HG02885 (cell line): ENCODE measurements at regions not wholly inside any gene's neighbourhood (a gene's known extent, or its start where the extent isn't known, plus 50 kb on each side); places are given as distances from the start of the nearest gene placed in this dataset.
"Not testable (repeated sequence)": the region's sequence is repeated elsewhere in the genome, so short reads cannot be mapped to it uniquely, and the experiment has no call there.

ENCODE experiments used
- ATAC-seq: cut with Tn5 transposase; IDR thresholded peaks from one replicate; pipeline ENCODE4 v1.9.1; 2021; ENCODE audit warnings: mild to moderate bottlenecking; ENCODE audit not compliant: unreplicated experiment, poor library complexity

DNA sequence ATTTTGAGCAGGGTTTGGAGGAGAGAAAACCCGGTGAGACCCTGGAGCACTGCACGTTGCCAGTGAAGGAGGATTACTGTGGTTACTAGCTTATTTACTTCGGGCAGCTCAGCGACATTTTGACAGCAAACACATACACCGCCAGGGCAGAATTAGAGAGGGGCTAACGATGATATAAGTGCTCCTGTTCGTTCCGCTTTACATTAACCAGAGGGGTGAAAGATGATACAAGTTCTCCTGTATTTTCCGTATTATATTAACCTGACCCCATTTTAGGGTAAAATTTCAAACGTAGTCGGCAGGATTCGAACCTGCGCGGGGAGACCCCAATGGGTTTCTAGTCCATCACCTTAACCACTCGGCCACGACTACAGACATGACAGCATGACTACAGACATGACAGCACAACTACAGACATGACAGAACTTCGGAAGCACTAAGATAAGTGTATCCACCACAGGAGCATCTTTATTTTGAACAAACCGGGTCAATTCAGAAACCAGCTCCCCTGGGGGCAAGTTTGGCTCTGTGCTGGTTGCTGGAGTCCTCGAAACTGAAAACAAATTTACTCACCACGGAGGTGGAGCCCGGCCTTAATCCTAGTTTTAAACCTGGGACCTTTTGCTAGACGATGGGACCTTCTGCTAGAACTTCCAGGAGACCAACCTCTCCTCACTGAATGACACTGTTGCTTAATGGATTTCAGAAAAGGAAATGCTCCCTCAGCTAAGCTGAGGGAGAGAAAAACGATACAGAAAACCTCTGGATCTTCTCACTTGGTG is 80.4 kb upstream of the ZNF184 start:
- peak; percentile 81 for ATAC-seq

DNA sequence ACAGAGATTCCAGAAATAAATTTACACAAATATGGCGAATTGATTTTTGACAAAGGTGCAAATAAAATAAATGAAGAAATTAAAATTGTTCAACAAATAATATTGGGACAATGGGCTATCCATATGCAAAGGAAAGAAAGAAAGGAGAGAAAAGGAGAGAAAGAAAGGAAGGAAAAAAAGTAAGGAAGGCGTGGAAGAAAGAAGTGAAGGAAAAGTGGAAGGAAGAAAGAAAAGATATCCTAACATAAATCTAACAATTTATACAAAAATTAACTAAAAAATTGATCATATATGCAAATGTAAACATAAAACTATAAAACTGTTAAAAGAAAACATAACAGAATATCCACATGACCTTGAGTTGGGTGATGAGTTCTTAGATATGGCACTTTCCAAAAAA is 78.7 kb upstream of the ZNF184 start:
- no peak for ATAC-seq

DNA sequence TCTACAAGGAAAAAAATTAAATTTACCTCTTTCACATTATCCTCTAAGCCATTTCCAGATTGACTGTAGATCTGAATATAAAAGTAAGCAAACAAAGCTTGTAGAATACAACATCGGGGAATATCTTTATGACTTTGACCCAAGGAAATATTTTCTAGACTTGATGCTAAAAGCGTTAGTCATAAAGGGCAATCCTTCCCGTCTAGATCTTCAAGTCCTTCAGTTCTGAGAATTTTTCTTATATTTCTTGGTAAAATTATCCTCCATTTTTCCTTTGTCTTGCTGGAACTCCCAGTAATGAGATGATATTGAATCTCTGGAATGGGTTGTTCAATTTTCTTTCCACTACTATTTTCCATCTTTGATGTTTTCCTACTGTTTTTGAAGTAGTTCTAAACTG is 77.8 kb upstream of the ZNF184 start:
- no peak for ATAC-seq

DNA sequence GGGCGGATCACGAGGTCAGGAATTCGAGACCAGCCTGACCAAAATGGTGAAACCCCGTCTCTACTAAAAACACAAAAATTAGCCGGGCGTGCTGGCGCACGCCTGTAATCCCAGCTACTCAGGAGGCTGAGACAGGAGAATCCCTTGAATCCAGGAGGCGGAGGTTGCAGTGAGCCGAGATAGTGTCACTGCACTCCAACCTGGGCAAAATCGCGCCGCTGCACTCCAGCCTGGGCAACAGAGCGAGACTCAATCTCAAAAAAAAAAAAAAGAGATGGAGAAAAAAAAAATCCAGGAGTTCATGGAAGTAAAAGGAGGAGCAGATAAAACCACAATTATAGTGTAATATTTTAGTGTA is 76.3 kb upstream of the ZNF184 start:
- ATAC-seq = not testable (repeated sequence)

DNA sequence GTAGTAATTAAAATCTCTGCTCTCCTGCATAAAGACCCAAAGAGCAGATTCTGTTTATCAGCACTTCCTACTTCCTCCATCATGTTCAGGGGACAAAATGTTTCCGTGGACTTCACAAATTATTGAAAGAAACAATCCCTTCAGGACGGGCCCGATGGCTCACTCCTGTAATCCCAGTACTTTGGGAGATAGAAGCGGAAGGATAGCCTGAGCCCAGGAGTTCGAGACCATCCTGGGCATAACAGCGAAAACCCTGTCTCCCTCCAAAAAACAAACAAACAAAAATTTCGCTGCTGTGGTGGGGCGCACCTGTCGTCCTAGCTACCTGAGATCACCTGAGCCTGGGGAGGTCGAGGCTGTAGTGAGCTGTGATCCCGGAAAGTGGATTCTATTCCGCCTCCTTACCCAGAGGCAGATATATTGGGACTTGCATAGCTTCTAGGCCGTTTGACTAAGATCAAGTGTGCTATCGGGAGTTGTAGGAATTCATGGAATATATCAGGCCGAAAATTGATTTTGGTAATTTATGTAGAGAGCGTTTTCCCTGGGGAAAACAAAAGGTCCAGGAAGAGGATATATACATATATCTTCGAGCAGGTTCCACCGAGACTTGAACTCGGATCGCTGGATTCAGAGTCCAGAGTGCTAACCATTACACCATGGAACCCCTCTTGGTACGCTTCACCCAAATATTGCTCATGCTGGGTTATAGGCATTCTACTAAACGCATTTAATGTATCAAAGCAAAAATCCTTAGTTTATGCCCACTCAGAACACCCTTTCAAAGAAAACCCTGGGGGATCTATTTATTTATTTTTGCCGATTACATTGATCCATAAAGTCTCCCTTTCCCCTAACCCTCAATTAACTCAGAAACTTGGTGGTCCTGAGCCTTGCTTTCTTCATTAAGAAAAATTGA is 74.5 kb upstream of the ZNF184 start:
- no peak for ATAC-seq

DNA sequence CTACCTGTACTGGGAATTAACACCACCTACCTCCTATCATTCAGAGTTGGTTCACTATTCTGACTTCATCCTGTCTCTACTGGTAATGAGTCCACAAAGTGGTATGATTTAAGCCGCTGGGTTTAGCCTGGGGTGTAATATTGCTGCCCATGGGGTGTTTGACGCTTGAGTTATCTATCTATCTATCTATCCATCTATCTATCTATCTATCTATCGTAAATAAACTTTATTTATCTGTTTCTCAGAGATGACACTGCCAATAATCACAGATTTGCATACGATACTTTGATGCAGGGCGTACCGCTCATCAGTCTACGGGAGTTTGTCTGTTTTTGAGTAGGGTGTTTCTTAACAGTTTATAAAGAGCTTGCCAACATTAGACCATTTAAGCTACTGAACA is 73.6 kb upstream of the ZNF184 start:
- ATAC-seq = no peak

DNA sequence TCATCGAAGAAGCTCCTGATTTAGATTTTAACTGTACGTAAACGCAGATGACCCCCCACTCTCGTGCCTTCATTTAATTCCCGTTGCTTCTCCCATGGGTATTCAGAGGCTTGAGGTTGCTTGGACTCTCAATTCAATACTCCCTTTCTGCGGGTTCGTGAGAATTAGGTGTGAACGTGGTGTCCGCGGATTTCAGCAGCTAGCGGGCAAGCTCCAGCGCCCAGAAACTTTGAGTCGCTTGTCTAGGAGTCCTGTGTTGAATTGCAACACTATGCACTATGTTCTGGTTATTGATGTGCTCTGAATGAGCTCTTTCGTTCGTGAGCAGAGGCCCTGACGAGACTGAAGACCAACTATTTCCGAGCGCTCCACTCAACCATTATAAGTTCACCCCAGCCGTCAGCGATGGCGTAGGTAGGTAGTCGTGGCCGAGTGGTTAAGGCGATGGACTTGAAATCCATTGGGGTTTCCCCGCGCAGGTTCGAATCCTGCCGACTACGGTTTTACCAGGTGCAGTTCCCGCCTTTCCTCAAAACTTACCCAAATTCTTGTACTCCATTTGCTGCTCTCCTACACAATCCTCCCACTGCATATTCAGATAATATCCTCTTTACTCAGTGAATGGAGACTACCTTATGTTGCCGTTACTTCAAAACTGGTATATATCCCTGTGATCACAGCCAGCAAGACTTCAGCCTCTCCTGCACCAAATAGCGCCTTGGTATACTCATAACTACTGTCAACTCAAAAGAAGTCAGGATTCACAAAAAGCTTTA is 72.6 kb upstream of the ZNF184 start:
- ATAC-seq = peak; percentile 62

DNA sequence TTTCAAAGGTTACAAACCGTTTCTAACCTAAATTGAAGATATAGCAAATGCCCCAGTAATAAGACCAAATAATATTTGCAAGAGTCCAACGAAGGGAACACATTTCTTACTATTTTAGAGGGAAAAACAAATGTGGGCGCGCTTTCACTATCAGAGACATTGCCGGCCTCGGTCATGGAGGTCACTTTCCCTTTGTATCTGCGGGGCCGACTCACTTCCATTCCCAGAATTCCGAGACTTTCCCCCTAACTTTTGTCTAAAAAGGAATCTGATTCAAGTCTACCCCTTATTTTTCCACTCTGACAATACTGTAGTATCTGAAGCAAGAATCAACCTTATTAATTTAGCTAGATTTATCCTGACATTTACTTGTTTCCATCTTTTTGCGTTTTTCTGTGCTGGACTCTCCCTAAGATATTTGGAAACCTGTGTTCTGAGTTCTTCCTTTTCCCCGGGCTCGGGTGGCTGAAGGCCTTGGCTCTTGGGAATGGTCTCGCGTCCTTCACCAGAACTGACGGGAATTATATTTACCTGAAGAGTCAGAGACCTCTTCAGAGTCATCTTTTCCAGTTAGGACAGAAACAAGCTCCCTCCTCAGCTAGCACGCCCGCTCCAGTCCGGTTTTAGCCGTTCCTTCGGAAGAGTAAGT is 71.8 kb upstream of the ZNF184 start:
- ATAC-seq = no peak

DNA sequence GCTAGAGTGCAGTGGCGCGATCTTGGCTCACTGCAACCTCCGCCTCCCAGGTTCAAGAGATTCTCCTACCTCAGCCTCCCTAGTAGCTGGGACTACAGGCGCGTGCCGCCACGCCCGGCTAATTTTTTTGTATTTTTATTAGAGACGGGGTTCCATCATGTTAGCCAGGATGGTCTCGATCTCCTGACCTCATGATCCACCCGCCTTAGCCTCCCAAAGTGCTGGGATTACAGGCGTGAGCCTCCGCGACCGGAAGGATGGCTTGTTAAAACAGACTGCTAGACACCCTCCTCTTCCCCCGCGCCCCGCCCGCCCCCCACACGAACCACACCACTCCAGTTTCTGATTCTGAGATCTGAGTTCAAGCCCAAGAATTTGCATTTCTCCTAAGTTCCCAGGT is 71.2 kb upstream of the ZNF184 start:
- ATAC-seq = not testable (repeated sequence)

DNA sequence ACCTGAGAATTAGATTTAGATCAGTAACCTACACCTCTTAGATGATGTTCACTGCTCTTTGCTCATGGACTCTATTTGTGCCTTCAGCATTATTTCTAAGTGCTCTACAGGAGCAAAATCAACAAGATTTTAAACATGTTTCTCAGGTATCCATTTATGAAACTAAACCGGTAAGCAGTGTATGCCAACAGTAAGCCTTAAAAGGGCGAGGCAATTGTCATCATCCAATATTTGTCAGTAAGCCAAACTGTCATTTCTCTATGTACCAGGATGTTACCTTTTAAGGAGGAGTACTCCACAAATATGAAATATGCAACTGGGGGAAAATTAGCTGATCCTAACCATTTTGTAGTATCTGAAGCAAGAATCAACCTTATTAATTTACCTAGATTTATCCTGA is 69.6 kb upstream of the ZNF184 start:
- ATAC-seq = no peak

DNA sequence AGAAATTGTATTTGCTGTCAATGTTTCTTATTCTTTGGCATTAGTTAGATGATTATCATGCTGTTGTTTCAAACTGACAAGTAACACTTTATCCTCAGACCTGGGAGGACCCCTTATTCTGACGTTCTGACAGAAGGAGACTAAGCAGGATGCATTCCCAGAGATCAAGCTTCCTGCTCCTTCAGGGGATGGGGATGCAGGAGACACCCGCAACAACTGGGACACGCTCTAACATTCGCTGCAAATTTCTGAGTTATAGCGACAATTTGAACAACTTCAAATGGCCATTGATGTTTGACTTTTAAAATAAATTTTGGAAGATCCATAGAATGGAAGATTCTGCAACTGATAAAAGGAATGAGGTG is 69.0 kb upstream of the ZNF184 start:
- no peak for ATAC-seq

DNA sequence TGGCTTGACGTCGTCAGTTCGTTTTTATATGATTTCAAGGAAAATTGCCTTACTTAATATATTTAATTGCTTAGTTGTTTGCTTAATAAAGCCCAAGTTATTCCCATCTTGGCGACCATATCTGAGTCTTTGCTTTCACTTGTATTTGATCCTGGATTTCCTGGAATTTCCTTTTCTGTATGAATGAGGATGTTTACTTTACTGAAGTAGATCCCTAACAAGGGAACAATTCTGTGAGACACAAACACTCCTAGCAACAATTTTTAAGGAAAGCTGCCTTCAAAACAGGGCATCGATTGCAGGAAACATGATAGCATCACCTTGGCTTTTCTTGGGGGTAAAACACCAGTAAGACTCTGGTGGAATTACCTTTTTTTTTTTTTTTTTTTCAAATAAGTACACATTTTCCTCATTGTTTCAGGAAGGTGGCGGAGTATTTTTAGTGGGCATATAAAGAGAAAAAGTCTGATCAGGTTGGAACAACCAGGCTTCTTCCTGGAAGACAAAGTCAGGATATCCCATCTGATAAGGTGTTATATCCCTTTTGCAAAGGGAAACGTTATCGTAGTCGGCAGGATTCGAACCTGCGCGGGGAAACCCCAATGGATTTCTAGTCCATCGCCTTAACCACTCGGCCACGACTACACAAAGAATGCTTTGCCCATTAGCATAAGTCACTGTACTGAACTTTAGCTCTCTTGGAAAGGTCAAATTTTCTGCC is 68.5 kb upstream of the ZNF184 start:
- ATAC-seq = no peak

DNA sequence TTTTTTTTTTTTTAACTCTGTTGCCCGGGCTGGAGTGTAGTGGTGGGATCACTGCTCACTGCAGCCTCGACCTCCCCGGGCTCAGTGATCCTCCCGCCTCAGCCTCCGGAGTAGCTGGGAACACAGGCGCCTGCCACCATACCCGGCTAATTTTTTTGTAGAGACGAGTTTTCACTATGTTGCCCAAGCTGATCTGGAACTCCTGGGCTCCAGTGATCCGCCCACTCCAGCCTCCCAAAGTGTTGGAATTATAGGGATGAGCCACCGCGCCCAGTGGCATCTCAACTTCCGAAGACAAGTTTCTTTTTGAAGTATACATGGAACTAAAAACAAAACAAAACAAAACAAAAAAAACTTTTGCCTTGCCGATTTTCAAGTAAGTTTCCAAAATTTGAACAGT is 66.6 kb upstream of the ZNF184 start:
- ATAC-seq = no peak

DNA sequence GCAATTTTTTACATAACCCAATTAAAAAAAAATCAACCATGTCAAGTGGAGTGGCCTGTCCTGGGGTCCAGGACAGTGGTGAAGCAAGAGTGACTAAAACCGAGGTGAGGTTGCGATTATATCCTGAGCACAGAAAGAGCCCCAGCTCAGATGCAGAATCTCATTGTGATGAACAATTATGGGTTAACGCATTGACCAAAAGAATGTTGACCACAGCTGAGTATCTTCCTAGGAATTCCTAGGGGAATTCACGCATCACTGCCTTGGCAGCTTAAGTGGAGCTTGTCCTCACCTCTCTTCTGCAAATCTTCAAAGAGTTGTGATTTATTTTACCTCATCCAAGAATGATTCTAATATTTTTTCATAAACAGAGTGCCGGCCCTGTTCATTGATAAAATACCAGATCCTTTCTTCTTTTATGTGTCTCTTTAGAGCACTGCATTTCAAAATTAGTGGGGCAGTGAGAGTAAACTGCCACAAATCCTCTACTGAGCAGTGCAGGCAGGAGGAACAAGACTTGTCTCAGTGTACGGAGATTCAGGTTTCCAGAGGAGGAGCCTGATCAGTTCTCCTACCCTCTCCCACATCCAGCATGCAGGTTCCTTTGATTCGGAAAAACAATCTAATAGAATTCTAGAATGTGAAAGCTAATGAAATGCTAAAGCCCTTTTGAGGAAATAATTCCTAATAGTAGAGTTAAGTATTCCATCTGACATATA is 60.1 kb upstream of the ZNF184 start:
- ATAC-seq = no peak

DNA sequence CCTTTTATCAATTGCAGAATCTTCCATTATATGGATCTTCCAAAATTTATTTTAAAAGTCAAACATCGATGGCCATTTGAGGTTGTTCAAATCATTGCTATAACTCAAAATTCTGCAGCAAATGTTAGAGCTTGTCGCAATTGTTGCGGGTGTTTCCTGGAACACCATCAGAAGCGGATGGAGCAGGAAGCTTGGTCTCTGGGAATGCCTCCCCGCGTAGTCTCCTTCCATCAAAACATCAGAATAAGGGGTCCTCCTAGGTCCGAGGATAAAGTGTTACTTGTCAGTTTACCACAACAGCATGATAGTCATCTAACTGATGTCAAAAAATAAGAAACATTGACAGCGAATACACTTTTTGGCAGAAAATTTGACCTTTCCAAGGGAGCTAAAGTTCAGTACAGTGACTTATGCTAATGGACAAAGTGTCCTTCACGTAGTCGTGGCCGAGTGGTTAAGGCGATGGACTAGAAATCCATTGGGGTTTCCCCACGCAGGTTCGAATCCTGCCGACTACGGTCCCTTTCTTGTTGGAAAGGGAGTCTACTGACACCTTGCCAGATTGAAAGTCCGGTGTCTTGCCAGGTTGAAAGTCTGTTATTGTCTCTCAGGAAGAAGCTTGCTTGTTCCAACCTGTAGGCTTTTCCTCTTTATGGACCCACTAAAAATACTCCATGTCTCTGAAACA is 59.0 kb upstream of the ZNF184 start:
- no peak for ATAC-seq

DNA sequence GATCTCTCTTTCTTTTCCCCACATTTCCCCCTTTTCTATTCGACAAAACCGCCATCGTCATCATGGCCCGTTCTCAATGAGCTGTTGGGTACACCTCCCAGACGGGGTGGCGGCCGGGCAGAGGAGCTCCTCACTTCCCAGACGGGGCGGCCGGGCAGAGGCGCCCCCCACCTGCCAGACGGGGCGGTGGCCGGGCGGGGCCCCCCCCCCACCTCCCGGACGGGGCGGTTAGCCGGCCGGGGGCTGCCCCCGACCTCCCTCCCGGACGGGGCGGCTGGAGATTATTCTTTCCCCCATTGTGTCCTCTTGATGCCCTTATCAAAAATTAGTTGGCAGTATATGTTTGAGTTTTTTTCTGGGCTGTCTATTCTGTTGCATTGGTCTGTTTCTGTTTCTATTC is 56.9 kb upstream of the ZNF184 start:
- ATAC-seq = not testable (repeated sequence)

DNA sequence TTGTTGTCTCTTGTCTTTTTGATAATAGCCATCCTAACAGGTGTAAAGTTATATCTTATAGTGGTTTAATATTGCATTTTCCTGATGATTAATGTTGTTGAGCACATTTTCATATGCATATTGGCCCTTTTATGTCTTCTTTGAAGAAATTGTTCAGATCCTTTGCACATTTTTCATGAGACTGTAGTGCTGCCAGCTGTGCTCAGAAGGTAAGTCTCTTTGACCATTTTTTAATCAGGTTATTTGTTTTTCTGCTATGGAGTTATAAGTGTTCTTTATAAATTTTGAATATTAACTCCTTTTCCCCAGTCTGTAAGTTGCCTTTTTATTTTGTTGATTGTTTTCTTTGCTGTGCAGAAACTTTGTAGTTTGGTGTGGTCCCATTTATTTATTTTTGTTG is 55.8 kb upstream of the ZNF184 start:
- no peak for ATAC-seq
